HG03097 (cell line): ENCODE measurements at regions not wholly inside any gene's neighbourhood (a gene's known extent, or its start where the extent isn't known, plus 50 kb on each side); places are given as distances from the start of the nearest gene placed in this dataset.
"Not testable (repeated sequence)": the region's sequence is repeated elsewhere in the genome, so short reads cannot be mapped to it uniquely, and the experiment has no call there.

Experiments used
- ATAC-seq: cut with Tn5 transposase; IDR thresholded peaks from one replicate; pipeline ENCODE4 v1.9.1; 2021; ENCODE audit not compliant: unreplicated experiment, low FRiP score

- ATAC-seq, result no peak
Observed at GRCh38 chr13:81986308-81986707, 1645.4 kb upstream of the SPRY2 start.

GRCh38 chr13:81957121-81957520 is 1616.2 kb upstream of the SPRY2 start:
- no peak for ATAC-seq

GRCh38 chr13:81929988-81930387 is 1589.1 kb upstream of the SPRY2 start:
- ATAC-seq, result no peak

GRCh38 chr13:81927347-81927746 is 1586.4 kb upstream of the SPRY2 start:
- ATAC-seq, result no peak

- ATAC-seq, result no peak
Observed at GRCh38 chr13:81917810-81918209, 1576.9 kb upstream of the SPRY2 start.

- ATAC-seq, result no peak
Observed at GRCh38 chr13:81916461-81916860, 1575.5 kb upstream of the SPRY2 start.

GRCh38 chr13:81907787-81908372 is 1567.0 kb upstream of the SPRY2 start:
- ATAC-seq, result no peak

- no peak for ATAC-seq
Observed at GRCh38 chr13:81888855-81889254, 1547.9 kb upstream of the SPRY2 start.

GRCh38 chr13:81874681-81875661 is 1534.0 kb upstream of the SPRY2 start:
- ATAC-seq, result no peak

- ATAC-seq, result no peak
Observed at GRCh38 chr13:81874253-81874652, 1533.3 kb upstream of the SPRY2 start.

- no peak for ATAC-seq
Observed at GRCh38 chr13:81872581-81872980, 1531.7 kb upstream of the SPRY2 start.

- not testable (repeated sequence) for ATAC-seq
Observed at GRCh38 chr13:81871751-81872325, 1530.9 kb upstream of the SPRY2 start.

- ATAC-seq, result no peak
Observed at GRCh38 chr13:81848291-81848690, 1507.4 kb upstream of the SPRY2 start.

GRCh38 chr13:81846771-81847170 is 1505.8 kb upstream of the SPRY2 start:
- no peak for ATAC-seq

GRCh38 chr13:81821259-81821658 is 1480.3 kb upstream of the SPRY2 start:
- ATAC-seq, result no peak

- no peak for ATAC-seq
Observed at GRCh38 chr13:81800433-81800832, 1459.5 kb upstream of the SPRY2 start.

GRCh38 chr13:81795710-81796109 is 1454.8 kb upstream of the SPRY2 start:
- no peak for ATAC-seq

GRCh38 chr13:81791641-81792040 is 1450.7 kb upstream of the SPRY2 start:
- no peak for ATAC-seq

GRCh38 chr13:81781471-81781870 is 1440.5 kb upstream of the SPRY2 start:
- no peak for ATAC-seq

- ATAC-seq, result no peak
Observed at GRCh38 chr13:81779876-81780275, 1439.0 kb upstream of the SPRY2 start.

- no peak for ATAC-seq
Observed at GRCh38 chr13:81778350-81778749, 1437.4 kb upstream of the SPRY2 start.

GRCh38 chr13:81773263-81773662 is 1432.3 kb upstream of the SPRY2 start:
- ATAC-seq, result no peak
